ENCODE measurements at regions not wholly inside any gene's neighbourhood (a gene's known extent, or its start where the extent isn't known, plus 50 kb on each side); places are given as distances from the start of the nearest gene placed in this dataset.

DNA sequence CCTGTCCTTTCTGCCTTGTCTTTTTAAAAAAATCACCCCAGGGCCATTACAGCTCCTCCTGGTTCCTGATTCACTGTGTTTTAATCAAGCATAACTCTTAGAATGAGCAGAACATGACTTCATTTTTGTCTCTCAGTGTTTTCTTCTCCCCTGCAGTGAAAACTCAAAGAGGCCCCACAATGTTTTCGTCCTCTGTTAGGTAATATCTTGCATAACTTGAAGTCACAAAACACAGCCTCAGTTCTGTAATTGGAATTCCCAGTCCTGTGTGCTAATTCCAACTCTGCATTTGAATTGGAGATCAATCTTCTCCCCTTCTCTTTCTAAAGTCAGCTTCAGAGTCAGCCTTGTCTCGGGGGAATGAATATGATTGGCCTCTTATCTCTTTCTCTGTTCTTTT is 186.5 kb upstream of the NAV2 start:
- TF ChIP-seq, protein P1, sequence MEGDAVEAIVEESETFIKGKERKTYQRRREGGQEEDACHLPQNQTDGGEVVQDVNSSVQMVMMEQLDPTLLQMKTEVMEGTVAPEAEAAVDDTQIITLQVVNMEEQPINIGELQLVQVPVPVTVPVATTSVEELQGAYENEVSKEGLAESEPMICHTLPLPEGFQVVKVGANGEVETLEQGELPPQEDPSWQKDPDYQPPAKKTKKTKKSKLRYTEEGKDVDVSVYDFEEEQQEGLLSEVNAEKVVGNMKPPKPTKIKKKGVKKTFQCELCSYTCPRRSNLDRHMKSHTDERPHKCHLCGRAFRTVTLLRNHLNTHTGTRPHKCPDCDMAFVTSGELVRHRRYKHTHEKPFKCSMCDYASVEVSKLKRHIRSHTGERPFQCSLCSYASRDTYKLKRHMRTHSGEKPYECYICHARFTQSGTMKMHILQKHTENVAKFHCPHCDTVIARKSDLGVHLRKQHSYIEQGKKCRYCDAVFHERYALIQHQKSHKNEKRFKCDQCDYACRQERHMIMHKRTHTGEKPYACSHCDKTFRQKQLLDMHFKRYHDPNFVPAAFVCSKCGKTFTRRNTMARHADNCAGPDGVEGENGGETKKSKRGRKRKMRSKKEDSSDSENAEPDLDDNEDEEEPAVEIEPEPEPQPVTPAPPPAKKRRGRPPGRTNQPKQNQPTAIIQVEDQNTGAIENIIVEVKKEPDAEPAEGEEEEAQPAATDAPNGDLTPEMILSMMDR (IDR thresholded peaks at IDR 0.05; ENCODE audit: borderline replicate concordance), result no peak
- H3K36me3 ChIP-seq, result no peaks in the 10 kb centered on the region
- no peak for DNase-seq

DNA sequence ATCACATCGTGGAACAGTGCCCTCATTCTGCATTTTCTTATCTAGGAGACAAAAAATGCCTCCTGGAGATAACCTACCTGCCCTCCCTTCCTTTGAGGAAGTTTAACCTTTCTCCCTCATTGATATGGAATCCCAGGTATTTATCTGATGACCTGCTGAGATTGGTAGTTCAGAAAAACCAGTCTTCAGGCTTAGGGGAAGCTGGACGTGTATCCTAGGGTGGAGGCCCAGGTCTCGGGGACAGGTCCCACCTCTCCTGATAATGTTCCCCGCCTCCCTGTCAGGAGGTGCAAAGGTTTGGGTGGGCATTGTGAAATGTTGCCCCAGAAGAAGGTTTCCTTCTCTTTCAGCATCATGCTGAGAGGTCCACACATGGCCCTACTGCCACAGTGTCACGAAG is 186.9 kb upstream of the NAV2 start:
- Histone ChIP-seq H3K9me3 (replicated peaks) (no peaks in the 10 kb centered on the region), H3K4me3 (no peak overlapping the region), H3K27me3 (ENCODE audit: low read depth) (peaks cover 9% of the 10 kb centered on the region), H3K36me3 (no peaks in the 10 kb centered on the region), H3K4me1 (no peaks in the 10 kb centered on the region), H3K27ac (replicated peaks) (no peak overlapping the region)
- intact Hi-C loops (cut with micrococcal nuclease), result no loop called here
- no peak for DNase-seq
- TF ChIP-seq, protein P1 (IDR thresholded peaks at IDR 0.05; ENCODE audit: borderline replicate concordance), result no peak

More for the DNA sequence above, 186.5 kb upstream of the NAV2 start:
- no peaks in the 10 kb centered on the region for H3K9me3 ChIP-seq (replicated peaks)
- no peak overlapping the region for H3K27ac ChIP-seq (replicated peaks)
- peaks cover 9% of the 10 kb centered on the region for H3K27me3 ChIP-seq (ENCODE audit: low read depth)
- H3K4me1 ChIP-seq, result no peaks in the 10 kb centered on the region
- intact Hi-C loops (cut with micrococcal nuclease), result no loop called here
- no peak overlapping the region for H3K4me3 ChIP-seq

DNA sequence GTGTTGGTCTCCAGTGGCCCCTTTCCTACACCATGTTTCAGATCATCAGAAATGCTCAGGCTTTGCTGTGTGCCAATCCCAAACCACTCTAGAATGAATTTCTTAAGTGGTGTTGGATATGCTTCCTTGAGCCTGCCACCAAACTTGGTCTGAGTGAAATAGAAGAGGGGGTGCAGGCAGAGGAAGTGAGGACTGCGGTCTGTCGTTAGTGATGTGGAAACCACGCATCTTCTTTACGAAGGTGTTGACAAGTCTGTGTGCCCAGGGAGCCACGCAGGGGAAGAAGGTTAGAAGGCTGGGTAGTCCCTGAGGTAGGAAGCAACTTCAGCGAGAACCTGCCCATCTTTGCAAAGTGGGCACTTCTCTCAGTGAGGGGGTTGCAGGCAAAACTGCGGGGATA is 187.4 kb upstream of the NAV2 start:
- intact Hi-C loops (cut with micrococcal nuclease), result no loop called here
- TF ChIP-seq, protein P1 (IDR thresholded peaks at IDR 0.05; ENCODE audit: borderline replicate concordance), result no peak

DNA sequence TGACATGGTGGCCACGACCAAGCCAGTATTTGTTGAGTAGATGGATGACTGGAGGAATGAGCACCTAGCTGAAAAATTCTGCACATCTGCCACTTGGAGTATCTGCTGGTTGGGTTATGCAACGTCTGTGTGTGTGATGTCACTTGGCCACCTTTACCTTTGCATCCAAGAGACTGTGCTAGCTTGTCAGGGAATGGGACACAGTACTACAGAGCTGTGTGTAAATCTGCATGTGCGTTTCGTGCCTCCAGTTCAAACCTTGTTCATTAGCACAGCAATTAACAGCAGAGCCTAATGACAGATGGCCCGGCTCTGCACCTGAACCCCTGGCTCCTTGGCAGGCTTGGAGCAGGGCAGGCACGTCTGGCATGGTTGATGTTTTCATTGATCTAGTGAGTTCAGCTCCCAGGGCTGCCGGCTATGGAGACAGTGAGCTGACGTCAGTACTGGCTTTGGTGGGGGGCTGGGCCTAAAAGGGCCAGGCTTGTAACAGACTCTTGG is 188.4 kb upstream of the NAV2 start:
- Histone ChIP-seq H3K9me3 (replicated peaks) (no peaks in the 10 kb centered on the region), H3K4me3 (no peak overlapping the region), H3K27me3 (ENCODE audit: low read depth) (peaks cover 9% of the 10 kb centered on the region), H3K36me3 (no peaks in the 10 kb centered on the region), H3K4me1 (no peaks in the 10 kb centered on the region), H3K27ac (replicated peaks) (no peak overlapping the region)
- DNase-seq, result no peak
- TF ChIP-seq, protein P1 (IDR thresholded peaks at IDR 0.05; ENCODE audit: borderline replicate concordance), result no peak
- intact Hi-C loops (cut with micrococcal nuclease), result no loop called here

More for the DNA sequence above, 187.4 kb upstream of the NAV2 start:
- peaks cover 9% of the 10 kb centered on the region for H3K27me3 ChIP-seq (ENCODE audit: low read depth)
- no peak overlapping the region for H3K27ac ChIP-seq (replicated peaks)
- no peaks in the 10 kb centered on the region for H3K4me1 ChIP-seq
- no peak overlapping the region for H3K4me3 ChIP-seq
- no peaks in the 10 kb centered on the region for H3K9me3 ChIP-seq (replicated peaks)
- no peaks in the 10 kb centered on the region for H3K36me3 ChIP-seq
- no peak for DNase-seq

DNA sequence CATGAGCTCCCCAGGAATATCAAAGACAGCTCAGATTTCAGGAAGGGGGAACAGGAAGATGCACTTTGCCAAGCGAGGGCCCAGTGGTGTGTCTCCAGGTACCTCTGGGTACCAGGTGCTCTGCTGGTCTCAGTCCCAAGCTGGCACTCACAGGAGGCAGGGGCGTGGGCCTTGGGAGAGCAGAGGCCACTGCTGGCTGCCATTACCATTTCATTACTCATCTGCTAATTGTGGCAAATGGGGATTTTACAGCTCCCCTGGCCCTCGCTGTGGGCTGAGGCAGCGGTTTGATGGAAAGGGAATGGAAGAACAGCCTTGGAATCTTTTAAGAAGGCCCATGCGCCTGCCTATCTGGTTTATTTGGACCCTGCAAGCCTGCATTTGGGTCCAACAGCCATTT is 192.0 kb upstream of the NAV2 start:
- TF ChIP-seq, protein P1 (IDR thresholded peaks at IDR 0.05; ENCODE audit: borderline replicate concordance), result no peak
- no peaks in the 10 kb centered on the region for H3K9me3 ChIP-seq (replicated peaks)
- intact Hi-C loops (cut with micrococcal nuclease), result no loop called here
- no peak overlapping the region for H3K4me3 ChIP-seq
- H3K36me3 ChIP-seq, result no peaks in the 10 kb centered on the region
- no peak overlapping the region for H3K27ac ChIP-seq (replicated peaks)
- DNase-seq, result no peak
- no peaks in the 10 kb centered on the region for H3K4me1 ChIP-seq
- H3K27me3 ChIP-seq (ENCODE audit: low read depth), result peaks cover under 1% of the 10 kb centered on the region
